Activated T-cell treated with anti-CD3 and anti-CD28 coated beads, Interleukin-2, amount 50 U/mL, for 48 hours (primary cell): ENCODE measurements at regions not wholly inside any gene's neighbourhood (a gene's known extent, or its start where the extent isn't known, plus 50 kb on each side); places are given as distances from the start of the nearest gene placed in this dataset.

Source experiments
- DNase-seq, 2 experiments: peaks; one replicate each; pipeline ENCODE4 v3.0.0-alpha.2; 2020

DNA sequence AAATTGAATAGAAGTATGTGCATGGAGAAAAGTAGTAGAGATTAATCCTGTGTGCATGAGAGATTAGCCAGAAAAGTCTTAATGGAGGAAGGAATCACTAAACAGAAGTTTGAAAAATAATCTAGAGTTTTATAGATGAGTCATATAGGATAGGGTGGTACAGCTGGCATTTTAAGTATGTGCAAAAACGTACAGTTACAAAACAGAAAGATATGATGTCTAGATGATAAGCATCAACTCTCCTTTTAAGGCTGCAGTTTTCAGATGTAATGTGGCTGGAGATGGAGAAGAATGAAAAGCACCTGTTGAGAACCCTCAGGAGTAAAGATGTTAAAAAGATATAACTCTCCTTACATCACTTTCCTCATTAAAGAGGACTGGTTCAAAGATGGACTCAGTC is 271.3 kb downstream of the STK31 start:
- no peak for DNase-seq

- DNase-seq, result no peak
Measured at GRCh38 chr7:23981758-23982157, 271.7 kb downstream of the STK31 start.

DNA sequence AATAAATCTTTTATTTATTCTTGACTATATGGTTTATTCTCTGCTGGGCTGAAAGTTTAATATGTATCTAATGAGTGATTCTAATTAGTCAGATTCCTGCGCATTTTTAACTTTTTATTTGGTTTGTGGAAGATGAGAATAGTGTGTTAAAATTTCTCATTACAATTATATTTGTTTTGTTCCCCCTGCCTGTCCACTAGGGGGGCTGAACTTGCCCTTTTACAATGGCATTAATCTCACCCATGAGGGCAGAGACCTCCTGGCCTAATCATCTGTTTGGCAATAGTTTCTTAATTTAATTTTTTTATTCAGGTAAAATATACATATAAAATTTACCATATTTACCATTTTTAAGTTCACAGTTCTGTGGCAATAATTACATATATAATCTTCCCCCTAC is 278.5 kb upstream of the NPY start:
- DNase-seq, result no peak

GRCh38 chr7:24010495-24010894 is 273.5 kb upstream of the NPY start:
- DNase-seq, result no peak

DNA sequence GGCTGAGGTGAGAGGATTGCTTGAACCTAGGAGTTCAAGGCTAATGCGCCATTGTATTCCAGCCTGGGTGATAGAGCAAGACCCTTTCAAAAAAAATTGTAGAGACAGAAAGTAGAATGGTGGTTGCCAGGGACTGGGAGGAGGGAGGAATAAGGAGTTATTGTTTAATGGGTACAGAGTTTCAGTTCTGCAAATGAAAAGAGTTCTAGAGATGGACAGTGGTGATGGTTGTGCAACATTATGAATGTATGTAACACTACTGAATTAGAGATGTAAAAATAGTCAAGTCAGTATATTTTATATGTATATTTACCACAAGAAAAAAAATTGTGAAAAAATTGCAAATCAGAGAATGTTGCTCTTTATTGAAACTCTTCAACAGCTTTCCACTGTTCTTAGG is 266.5 kb upstream of the NPY start:
- DNase-seq, result no peak

- no peak for DNase-seq
Measured at GRCh38 chr7:24018331-24018730, 265.7 kb upstream of the NPY start.

DNA sequence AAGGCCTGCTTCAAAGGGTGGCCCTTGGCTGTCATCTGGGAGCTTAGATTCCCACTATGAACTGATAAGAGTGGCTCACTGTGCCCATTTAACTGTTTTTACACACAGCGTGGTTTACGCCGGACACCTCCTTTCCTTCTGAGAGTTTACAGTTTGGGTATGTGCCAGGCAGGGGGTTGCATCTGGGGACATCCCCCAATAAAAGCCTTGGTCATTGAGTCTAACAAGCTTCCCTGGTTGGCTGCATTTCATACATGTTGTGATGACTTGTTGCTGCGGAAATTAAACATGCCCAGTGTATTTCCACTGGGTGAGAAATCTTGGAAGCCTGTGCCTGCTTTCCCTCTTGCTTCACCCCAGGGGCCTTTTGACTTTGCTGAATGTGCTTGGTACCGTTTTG is 264.1 kb upstream of the NPY start:
- DNase-seq, result no peak

DNA sequence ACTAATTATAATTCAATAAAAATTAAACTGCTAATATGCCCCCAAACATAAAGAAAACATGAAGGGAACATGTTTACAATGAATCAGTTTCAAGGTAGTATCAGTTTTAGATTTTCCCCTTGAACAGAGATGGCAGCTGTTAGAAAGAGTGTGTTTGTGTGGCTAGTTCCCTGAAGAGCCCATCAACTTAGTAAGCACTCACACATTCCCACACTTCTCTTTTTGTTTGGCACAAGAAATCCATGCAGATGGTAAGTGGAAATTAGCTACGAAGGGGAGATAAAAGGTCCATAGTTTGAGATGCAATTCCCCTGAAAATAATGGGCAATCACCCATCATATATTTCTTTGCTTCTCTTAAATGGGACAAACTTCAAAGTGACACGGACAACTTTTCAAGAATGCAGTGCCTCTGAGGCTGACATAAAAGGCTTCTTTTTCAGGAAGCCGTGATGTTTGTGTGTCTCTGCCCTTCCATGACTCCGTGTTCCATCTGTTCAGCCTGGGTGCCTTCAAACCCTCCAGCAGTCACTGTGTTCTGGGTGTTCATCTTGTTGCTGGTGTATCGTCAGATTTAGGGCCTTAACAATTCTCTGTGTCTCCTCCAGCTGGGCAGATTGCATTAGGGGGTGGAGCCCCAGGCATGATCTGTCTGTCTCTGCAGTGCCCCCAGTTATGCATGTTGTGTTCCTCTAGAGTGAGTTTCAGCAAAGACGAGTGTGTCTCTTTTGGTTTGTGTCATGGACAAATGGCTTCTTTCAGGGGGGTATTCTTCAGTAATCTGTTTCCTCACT is 259.5 kb upstream of the NPY start:
- no peak for DNase-seq

- DNase-seq, result no peak
Measured at GRCh38 chr7:24025094-24025493, 258.9 kb upstream of the NPY start.

DNA sequence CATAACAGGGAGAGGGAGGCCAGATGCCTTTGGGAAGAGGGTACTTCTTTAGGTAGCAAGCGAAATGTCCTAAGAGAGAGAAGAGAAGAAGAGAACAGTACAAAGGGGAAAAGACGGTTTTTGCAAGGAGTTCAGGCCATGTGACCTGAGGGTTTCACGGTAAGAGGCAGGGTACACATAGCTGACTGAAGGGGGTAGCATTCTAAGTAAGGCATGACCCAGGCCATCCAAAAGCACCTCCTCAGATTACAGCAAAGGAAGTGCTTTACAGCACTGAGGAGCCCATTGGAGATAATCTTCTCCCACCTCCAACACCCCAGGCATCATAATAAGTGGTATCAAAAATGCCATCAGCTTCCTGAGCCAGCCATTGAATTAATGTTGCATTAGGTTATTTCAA is 258.2 kb upstream of the NPY start:
- DNase-seq, result no peak

DNA sequence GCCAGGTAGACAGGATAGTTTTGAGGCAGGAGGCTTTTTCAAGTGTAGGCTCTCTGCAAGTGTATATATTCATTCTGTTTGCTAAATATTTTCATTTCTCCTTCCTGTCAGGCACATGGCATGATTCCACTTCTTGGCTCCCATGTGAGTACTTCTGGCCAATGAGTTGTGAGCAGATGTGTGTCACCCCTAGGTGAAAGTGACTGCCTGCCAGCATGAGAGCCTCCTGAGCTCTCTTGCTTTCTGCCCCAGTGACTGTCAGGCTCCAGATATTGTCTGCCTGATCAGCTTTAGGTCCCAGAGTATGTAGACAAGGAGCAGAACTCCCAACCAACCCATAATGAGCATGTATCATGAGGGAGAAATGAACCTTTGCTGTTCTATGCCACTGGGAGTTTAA is 257.6 kb upstream of the NPY start:
- DNase-seq, result no peak

DNA sequence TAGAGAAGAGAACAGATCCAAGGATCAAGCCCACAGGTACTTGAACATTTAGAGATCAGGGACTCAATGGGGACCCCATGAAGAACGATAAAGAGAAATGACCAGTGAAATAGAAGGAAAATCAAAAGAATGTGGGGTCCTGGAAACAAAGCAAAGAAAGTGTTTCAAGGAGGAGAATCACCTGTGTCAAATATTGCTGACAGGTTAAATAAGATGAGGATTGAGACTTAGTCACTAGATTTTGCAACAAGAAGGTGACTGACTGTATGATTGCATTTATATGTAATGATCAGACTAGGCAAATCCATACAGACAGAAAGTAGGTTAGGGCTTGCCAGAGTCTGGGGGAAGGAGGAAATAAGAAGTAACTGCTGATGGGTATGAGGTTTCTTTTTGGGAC is 254.9 kb upstream of the NPY start:
- DNase-seq, result no peak

DNA sequence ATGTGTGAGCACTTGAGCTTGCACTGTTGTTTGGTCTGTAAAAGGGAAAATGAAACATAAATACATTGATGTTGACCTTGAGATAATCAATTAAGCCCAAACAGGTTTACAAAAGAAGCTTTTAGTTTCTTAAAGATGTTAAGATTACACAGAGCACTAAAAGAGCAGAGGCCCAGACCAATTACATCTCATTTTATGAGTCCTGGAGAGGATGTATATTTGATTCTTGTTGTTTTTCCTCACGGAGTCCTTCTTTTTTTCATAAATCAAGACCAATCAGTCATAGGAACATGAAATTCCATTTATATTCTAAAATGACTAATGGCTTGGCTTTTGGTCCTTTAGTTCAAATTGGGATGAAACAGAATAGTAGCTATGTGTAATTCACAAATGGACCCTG is 249.7 kb upstream of the NPY start:
- no peak for DNase-seq

DNA sequence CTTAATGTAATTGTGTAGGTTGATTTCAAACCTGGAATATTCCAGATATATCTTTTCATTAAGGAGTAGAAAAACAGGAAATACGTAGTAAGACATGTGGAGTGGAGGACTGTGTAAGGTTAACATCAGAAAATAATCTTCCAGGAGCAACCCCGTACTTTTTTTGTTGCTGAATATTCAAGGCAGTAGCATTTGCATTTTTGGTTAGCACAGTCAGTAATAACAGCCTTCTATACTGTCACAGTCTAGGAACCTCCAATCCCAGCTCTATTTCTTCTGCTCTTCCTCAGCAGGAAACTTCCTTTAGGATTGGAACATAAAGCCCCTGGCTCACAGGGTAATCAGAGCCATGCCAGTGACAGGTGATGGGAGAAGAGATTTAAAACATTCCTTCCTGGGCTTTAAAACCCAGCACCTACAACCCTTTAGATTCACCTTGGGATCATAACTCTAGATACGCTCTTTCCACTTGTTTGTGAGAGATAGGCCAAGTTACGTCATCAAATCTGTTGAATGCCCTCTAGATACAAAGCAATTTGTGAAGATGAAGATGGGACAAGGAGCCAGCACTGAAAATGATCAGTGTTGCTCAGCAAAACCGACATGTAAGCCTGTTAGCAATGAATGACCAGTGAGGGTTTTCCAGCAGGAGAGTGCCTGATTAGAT is 248.5 kb upstream of the NPY start:
- no peak for DNase-seq

DNA sequence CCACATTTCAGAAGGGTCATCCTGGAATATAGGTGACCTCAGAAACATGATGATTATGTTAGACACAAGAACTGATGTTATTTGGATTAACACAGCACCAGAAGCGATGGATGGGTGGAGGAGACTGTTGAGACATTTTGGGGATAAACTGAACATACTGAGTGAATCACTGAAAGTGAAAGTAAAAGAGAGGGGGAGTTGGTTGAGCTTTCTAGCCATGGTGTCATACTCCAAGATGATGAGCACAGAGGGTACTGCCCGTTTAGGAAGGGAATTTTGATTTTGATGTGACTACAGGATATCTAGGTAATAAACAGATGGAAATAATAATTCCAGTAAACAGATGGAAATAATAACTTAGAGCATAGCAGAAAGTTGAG is 248.0 kb upstream of the NPY start:
- DNase-seq, result no peak

GRCh38 chr7:24038993-24039392 is 245.0 kb upstream of the NPY start:
- no peak for DNase-seq

GRCh38 chr7:24039991-24040624 is 243.9 kb upstream of the NPY start:
- DNase-seq, result no peak

DNA sequence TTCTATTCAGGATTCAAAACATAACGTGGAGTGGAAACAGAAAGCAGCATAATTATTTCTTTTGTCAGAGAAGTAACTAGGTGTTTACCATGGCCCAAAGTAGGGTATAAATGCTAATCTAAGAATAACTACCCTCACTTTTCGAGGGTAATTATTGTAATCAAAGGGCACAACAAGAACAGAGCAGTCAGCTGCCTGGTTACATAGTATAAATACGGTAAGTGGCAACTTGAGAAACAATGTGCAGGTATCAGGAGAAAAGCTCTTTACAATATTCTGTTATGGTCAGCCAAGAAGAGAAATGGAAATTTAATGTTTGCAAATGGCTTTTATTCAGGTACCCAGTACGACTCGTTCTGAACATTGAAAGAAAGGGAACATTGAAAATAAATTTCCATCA is 242.0 kb upstream of the NPY start:
- no peak for DNase-seq

- no peak for DNase-seq
Measured at GRCh38 chr7:24049296-24049695, 234.7 kb upstream of the NPY start.

DNA sequence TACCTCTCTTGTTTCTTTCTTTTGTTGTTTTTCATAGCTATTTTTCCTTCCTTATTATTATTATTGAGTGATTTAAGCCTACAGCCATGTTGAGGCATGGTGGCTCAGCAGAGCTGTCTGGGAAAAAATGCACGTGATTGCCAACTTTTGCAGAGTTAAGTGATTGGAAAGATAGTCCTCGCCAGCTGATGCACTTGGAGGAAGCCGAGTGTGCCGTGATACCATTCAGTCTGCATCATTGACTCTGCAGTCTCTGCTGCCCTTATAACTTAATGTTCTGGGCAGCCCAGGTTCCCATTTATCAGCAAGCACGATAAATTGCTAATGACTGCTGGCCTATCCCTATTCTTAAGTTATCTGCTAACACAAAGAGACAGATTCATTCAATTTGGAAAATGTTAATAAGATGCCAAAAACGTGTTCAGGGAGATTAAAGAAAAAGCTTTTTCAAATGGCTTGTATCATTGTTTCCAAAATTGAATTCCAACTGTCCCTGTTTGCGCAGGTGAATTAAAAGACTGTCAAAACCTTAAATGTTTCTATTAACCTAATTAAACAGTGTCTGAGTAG is 232.9 kb upstream of the NPY start:
- no peak for DNase-seq

DNA sequence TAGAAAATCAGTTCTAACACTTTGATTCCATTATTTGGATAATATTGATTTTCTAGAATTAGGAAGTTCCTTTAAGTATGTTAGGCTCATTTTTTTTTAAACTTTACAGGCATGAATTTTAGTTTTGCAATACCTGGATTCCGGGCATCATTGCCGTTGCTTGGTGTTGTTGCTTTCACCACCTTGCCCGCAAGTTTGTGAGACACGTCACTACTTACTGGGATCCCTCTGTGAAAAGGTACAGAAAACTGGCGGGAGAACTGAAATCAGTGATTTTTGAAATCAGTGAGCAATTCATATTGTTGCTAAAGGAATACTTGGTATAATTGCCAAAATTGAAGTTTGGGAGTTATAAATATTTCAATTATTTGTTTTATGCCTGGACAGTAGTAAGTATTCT is 232.3 kb upstream of the NPY start:
- DNase-seq, result no peak

- DNase-seq, result no peak
Measured at GRCh38 chr7:24052572-24053260, 231.3 kb upstream of the NPY start.

GRCh38 chr7:24054236-24054635 is 229.8 kb upstream of the NPY start:
- no peak for DNase-seq
